WERI-Rb-1 (cell line): ENCODE measurements at regions not wholly inside any gene's neighbourhood (a gene's known extent, or its start where the extent isn't known, plus 50 kb on each side); places are given as distances from the start of the nearest gene placed in this dataset.
"Not testable (repeated sequence)": the region's sequence is repeated elsewhere in the genome, so short reads cannot be mapped to it uniquely, and the experiment has no call there.

Experiments
- DNase-seq: peaks from one replicate; pipeline ENCODE4 v3.0.0-alpha.2; 2020
- H3K27ac ChIP-seq: fragments of 250-450 bp; sonication (Bioruptor Pico); 2 replicates; pipeline ENCODE4 v1.5.1; 2020; ENCODE audit warnings: mild to moderate bottlenecking, moderate library complexity
- H3K27me3 ChIP-seq: fragments of 250-450 bp; sonication (Bioruptor Pico); 2 replicates; pipeline ENCODE4 v1.5.1; 2021; ENCODE audit warnings: mild to moderate bottlenecking, low read depth, moderate library complexity; ENCODE audit not compliant: insufficient read depth, severe bottlenecking
- H3K36me3 ChIP-seq: fragments of 250-450 bp; sonication (Bioruptor Pico); 2 replicates; pipeline ENCODE4 v1.5.1; 2020; ENCODE audit warnings: mild to moderate bottlenecking, moderate library complexity
- H3K4me3 ChIP-seq: 2 replicates; pipeline ENCODE4 v1.5.1; 2011; ENCODE audit warnings: low read depth, mild to moderate bottlenecking, control low read depth, low read length
- H3K9me3 ChIP-seq: fragments of 250-450 bp; sonication (Bioruptor Pico); 2 replicates; pipeline ENCODE4 v1.5.1; 2021; ENCODE audit warnings: mild to moderate bottlenecking, moderate library complexity; ENCODE audit not compliant: severe bottlenecking
- CTCF ChIP-seq: IDR thresholded peaks from 2 replicates; pipeline ENCODE4 v1.5.1; 2011; ENCODE audit warnings: low read depth, mild to moderate bottlenecking, control low read depth, inconsistent platforms, low read length

- H3K9me3 ChIP-seq: no peaks in the 10 kb centered on the region
- H3K4me3 ChIP-seq: no peak overlapping the region
- no peak for TF ChIP-seq CTCF
- no peak for DNase-seq
- no peak overlapping the region for H3K27ac ChIP-seq
- no peaks in the 10 kb centered on the region for H3K36me3 ChIP-seq
- no peaks in the 10 kb centered on the region for H3K27me3 ChIP-seq
Observed at GRCh38 chr6:154938221-154938580, 56.9 kb upstream of the TIAM2 start.

GRCh38 chr6:154938727-154939285, 56.3 kb upstream of the TIAM2 start:
- not testable (repeated sequence) for H3K36me3 ChIP-seq, H3K27ac ChIP-seq, H3K27me3 ChIP-seq, H3K4me3 ChIP-seq, DNase-seq, H3K9me3 ChIP-seq

- Histone ChIP-seq H3K27ac (no peak overlapping the region), H3K9me3 (no peaks in the 10 kb centered on the region), H3K36me3 (no peaks in the 10 kb centered on the region), H3K4me3 (no peak overlapping the region), H3K27me3 (no peaks in the 10 kb centered on the region)
- TF ChIP-seq CTCF: no peak
- no peak for DNase-seq
Observed at GRCh38 chr6:154942770-154943169, 52.3 kb upstream of the TIAM2 start.

GRCh38 chr6:154945271-154945890, 49.7 kb upstream of the TIAM2 start:
- no peaks in the 10 kb centered on the region for H3K36me3 ChIP-seq
- H3K4me3 ChIP-seq: no peak overlapping the region
- no peaks in the 10 kb centered on the region for H3K9me3 ChIP-seq
- no peak overlapping the region for H3K27ac ChIP-seq
- TF ChIP-seq CTCF: no peak
- H3K27me3 ChIP-seq: no peaks in the 10 kb centered on the region
- no peak for DNase-seq
